Heart left ventricle (tissue), 16 donors: ENCODE measurements at regions not wholly inside any gene's neighbourhood (a gene's known extent, or its start where the extent isn't known, plus 50 kb on each side); places are given as distances from the start of the nearest gene placed in this dataset.

ENCODE experiments used
- ATAC-seq, 4 donors: fragments of 200-7000 bp; cut with Tn5 transposase; one replicate each; pipeline ENCODE4 v1.9.1; 2020 to 2022; ENCODE audit warnings: moderate library complexity in 4 of 4, mild to moderate bottlenecking in 3 of 4, moderate number of reproducible peaks in 1 of 4
- DNase-seq, 5 donors: peaks; one replicate each; pipeline ENCODE4 v3.0.0-alpha.2; 2020
- H3K27ac ChIP-seq, 12 donors: fragments of 200-600 bp; sonication (generic) in 4 of 12; one replicate each; pipeline versions ENCODE4 v1.5.0 to v1.8.0; 2016 to 2022; ENCODE audit warnings: mild to moderate bottlenecking in 2 of 12
- H3K27me3 ChIP-seq, 9 donors: fragments of 200-600 bp; sonication (generic) in 2 of 9; one replicate each; pipeline versions ENCODE4 v1.5.1 to v1.8.0; 2016 to 2022; ENCODE audit warnings: mild to moderate bottlenecking in 3 of 9
- H3K36me3 ChIP-seq, 9 donors: fragments of 200-600 bp; sonication (generic) in 2 of 9; one replicate each; pipeline versions ENCODE4 v1.5.0 to v1.8.0; 2018 to 2022; ENCODE audit warnings: mild to moderate bottlenecking in 2 of 9
- H3K4me1 ChIP-seq, 12 donors: fragments of 200-600 bp; sonication (generic) in 4 of 12; one replicate each; pipeline versions ENCODE4 v1.5.0 to v1.8.0; 2016 to 2022; ENCODE audit warnings: mild to moderate bottlenecking in 3 of 12
- H3K4me3 ChIP-seq, 12 donors: fragments of 200-600 bp; sonication (generic) in 4 of 12; one replicate each; pipeline versions ENCODE4 v1.5.0 to v1.8.0; 2017 to 2022; ENCODE audit warnings: mild to moderate bottlenecking in 9 of 12, moderate library complexity in 4 of 12
- H3K9me3 ChIP-seq, 12 donors: fragments of 200-600 bp; sonication (generic) in 4 of 12; one replicate each; pipeline versions ENCODE4 v1.5.0 to v1.8.0; 2016 to 2022; ENCODE audit warnings: mild to moderate bottlenecking in 1 of 12
- POLR2A ChIP-seq, 2 donors: fragments of 450-650 bp; IDR thresholded peaks; one replicate each; pipeline ENCODE4 v1.6.1; 2017; ENCODE audit warnings: antibody characterized with exemption in 2 of 2, mild to moderate bottlenecking in 2 of 2, moderate library complexity in 2 of 2
- WGBS, 4 donors: extraction: QIAGEN DNeasy Blood & Tissue Kit in 2 of 4; methylation state at CpG; one replicate each; pipeline versions ENCODE4 v1.1.5 to v1.1.7; 2013 to 2018; 5-methylcytosine and 5-hydroxymethylcytosine counted together
- intact Hi-C, 10 donors: fragments of 100-400 bp; cut with DNase I; formaldehyde crosslinking; loops; one replicate each; pipeline versions ENCODE4 v1.11.1 to v1.14.2; 2022
- TF ChIP-seq, protein P1 (sequence below), 12 donors: fragments of 200-600 bp; sonication (generic) in 4 of 12; IDR thresholded peaks; one replicate each; pipeline versions ENCODE4 v1.5.0 to v1.8.0; 2018 to 2022; ENCODE audit warnings: antibody characterized with exemption in 12 of 12, mild to moderate bottlenecking in 5 of 12
- donor health status: ischemic (EF 13 %, LVEDD 7.1; RV severe dilation, severe dysfunction).
- donor health status: healthy with polysubstance abuse.
- donor health status: DM: no; HTN: yes; CAD: no.
- donor health status: DM: no; HTN: no; CAD: no.
- donor health status: ischemic (EF 25% LVEDD 6.9; RV normal size, moderate dysfunction).
- donor health status: ischemic (EF 25% LVEDD 5.7; RV mildly dilated, moderate dysfunction).
- donor health status: healthy.
- donor health status: DM: yes; HTN: yes; CAD: no.
- donor health status: ischemic (EF 35%, LVEDD 5.7; RV mildly dilated, moderate dysfunction).
- donor health status: nonischemic (EF 11% LVEDD 7.7; RV severe dilation, severe dysfunction).
- donor health status: DM: yes; HTN: yes; CAD: no.
- donor health status: PGD.
- donor health status: ischemic (EF 29% LVEDD 5.4; RV normal size, mild dysfunction).
- donor health status: nonischemic (EF 23%, LVEDD 6.1; RV moderate dilation, normal function).

DNA sequence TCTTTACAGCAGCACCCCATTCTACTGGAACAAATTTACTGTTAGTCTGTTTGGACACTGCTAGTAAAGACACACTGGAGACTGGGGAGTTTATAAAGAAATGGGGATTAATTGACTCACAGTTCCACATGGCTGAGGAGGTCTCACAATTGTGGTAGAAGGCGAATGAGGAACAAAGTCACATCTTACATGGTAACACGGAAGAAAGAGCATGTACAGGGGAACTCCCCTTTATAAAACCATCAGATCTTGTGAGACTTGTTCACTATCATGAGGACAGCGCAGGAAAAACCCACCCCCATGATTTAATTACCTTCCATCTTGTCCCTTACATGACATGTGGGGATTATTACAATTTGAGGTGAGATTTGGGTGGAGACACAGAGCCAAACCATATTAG is 1204.2 kb downstream of the SLITRK1 start:
- Histone ChIP-seq H3K27me3 (no peaks in the 10 kb centered on the region), H3K4me3 (no peak overlapping the region), H3K4me1 (no peaks in the 10 kb centered on the region), H3K9me3 (peaks cover 0 to 4% (median 0%) of the 10 kb centered on the region in 12 donors), H3K27ac (no peak overlapping the region), H3K36me3 (no peaks in the 10 kb centered on the region)
- WGBS, 4 donors = 75 to 85% (median 79%) methylated on average over 3 of the region's 3 CpGs
- intact Hi-C loops = no loop called here
- ATAC-seq (no peak), DNase-seq (no peak)
- TF ChIP-seq, protein P1, sequence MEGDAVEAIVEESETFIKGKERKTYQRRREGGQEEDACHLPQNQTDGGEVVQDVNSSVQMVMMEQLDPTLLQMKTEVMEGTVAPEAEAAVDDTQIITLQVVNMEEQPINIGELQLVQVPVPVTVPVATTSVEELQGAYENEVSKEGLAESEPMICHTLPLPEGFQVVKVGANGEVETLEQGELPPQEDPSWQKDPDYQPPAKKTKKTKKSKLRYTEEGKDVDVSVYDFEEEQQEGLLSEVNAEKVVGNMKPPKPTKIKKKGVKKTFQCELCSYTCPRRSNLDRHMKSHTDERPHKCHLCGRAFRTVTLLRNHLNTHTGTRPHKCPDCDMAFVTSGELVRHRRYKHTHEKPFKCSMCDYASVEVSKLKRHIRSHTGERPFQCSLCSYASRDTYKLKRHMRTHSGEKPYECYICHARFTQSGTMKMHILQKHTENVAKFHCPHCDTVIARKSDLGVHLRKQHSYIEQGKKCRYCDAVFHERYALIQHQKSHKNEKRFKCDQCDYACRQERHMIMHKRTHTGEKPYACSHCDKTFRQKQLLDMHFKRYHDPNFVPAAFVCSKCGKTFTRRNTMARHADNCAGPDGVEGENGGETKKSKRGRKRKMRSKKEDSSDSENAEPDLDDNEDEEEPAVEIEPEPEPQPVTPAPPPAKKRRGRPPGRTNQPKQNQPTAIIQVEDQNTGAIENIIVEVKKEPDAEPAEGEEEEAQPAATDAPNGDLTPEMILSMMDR (IDR thresholded peaks at IDR 0.05) = no peak
- no peak for TF ChIP-seq POLR2A (IDR thresholded peaks at IDR 0.05)

- Histone ChIP-seq H3K4me3 (no peak overlapping the region), H3K9me3 (no peaks in the 10 kb centered on the region), H3K27ac (no peak overlapping the region), H3K36me3 (no peaks in the 10 kb centered on the region), H3K27me3 (no peaks in the 10 kb centered on the region), H3K4me1 (no peaks in the 10 kb centered on the region)
- ATAC-seq (no peak), DNase-seq (no peak)
- intact Hi-C loops = no loop called here
- TF ChIP-seq POLR2A (IDR thresholded peaks at IDR 0.05) = no peak
- TF ChIP-seq, protein P1 (IDR thresholded peaks at IDR 0.05) = no peak
These were observed 1207.2 kb downstream of the SLITRK1 start for GRCh38 chr13:82675024-82675423.

DNA sequence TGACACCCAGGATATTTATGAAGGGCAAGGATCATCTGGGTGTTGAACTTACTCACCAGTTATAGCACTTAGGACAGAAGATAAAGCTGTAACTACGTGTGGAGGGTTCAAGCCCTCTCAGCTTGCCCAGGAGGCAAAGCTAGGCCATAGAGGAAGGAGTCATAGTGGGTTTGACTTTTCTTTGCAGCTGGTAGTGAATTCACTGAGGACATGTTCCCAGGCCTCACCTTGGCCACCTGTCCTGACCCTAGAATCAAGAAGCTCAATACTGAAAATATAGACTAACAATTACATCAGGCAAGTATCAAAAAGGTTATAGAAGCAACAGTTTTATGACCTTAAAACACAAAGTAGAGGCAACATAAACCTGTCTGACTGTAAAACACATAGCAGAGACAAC is 1207.7 kb downstream of the SLITRK1 start:
- ATAC-seq (no peak), DNase-seq (no peak)
- no peak for TF ChIP-seq POLR2A (IDR thresholded peaks at IDR 0.05)
- TF ChIP-seq, protein P1 (IDR thresholded peaks at IDR 0.05) = no peak
- Histone ChIP-seq H3K27me3 (no peaks in the 10 kb centered on the region), H3K4me1 (no peaks in the 10 kb centered on the region), H3K4me3 (no peak overlapping the region), H3K36me3 (no peaks in the 10 kb centered on the region), H3K27ac (no peak overlapping the region), H3K9me3 (no peaks in the 10 kb centered on the region)
- 21 to 42% (median 42%) methylated on average over 1 of the region's 1 CpG for WGBS, 4 donors
- intact Hi-C loops = no loop called here

GRCh38 chr13:82672248-82672647 is 1210.0 kb downstream of the SLITRK1 start:
- ATAC-seq = no peak
- Histone ChIP-seq H3K36me3 (no peaks in the 10 kb centered on the region), H3K4me1 (no peaks in the 10 kb centered on the region), H3K9me3 (no peaks in the 10 kb centered on the region), H3K27ac (no peak overlapping the region), H3K27me3 (no peaks in the 10 kb centered on the region), H3K4me3 (no peak overlapping the region)
- no peak for DNase-seq
- TF ChIP-seq, protein P1 (IDR thresholded peaks at IDR 0.05) = no peak
- TF ChIP-seq POLR2A (IDR thresholded peaks at IDR 0.05) = no peak
- intact Hi-C loops = no loop called here
- WGBS, 4 donors = 76 to 81% (median 79%) methylated on average over 2 of the region's 2 CpGs
